ENCODE measurements at regions not wholly inside any gene's neighbourhood (a gene's known extent, or its start where the extent isn't known, plus 50 kb on each side); places are given as distances from the start of the nearest gene placed in this dataset.

GRCh38 chr6:164322533-164322932 is 908.0 kb downstream of the QKI start:
- Histone ChIP-seq H3K23me2 (ENCODE audit: insufficient read length, low read depth, low read length, poor library complexity, severe bottlenecking) (no peaks in the 10 kb centered on the region), H2BK20ac (ENCODE audit: low read depth, low read length, poor library complexity, severe bottlenecking) (no peak overlapping the region), H2AK5ac (ENCODE audit: insufficient read length, low read length) (no peak overlapping the region), H3K79me2 (ENCODE audit: insufficient read depth, low read length) (no peaks in the 10 kb centered on the region), H3K23ac (ENCODE audit: insufficient read length, low read depth, low read length) (no peak overlapping the region), H3K4me2 (ENCODE audit: insufficient read depth, insufficient read length, low read length) (no peak overlapping the region), H3K14ac (ENCODE audit: insufficient read depth, low read length) (no peak overlapping the region), H4K20me1 (ENCODE audit: control insufficient read depth, insufficient read depth, insufficient read length) (no peaks in the 10 kb centered on the region), H3K56ac (ENCODE audit: insufficient read length, low read depth, low read length) (no peak overlapping the region), H3K18ac (ENCODE audit: insufficient read length, low read depth, low read length) (no peak overlapping the region), H4K5ac (ENCODE audit: insufficient read length, low read depth, low read length) (no peak overlapping the region), H4K91ac (ENCODE audit: insufficient read length, low read depth, low read length) (no peak overlapping the region), H2BK5ac (ENCODE audit: insufficient read length, low read length) (no peak overlapping the region), H3K4me1 (ENCODE audit: insufficient read depth, low read length) (no peaks in the 10 kb centered on the region), H3K9ac (ENCODE audit: extremely low read depth, insufficient read length, low read length) (no peak overlapping the region), H3T11ph (ENCODE audit: low read length) (no peak overlapping the region), H3K4ac (ENCODE audit: low read depth, low read length) (no peak overlapping the region), H2BK120ac (ENCODE audit: low read depth, low read length, poor library complexity, severe bottlenecking) (no peak overlapping the region), H3K9me3 (ENCODE audit: control insufficient read depth, low read depth, low read length) (no peaks in the 10 kb centered on the region), H3K79me1 (ENCODE audit: insufficient read depth, low read depth, low read length, poor library complexity, severe bottlenecking) (no peaks in the 10 kb centered on the region), H2BK15ac (ENCODE audit: low read depth, low read length) (no peak overlapping the region), H2AFZ (ENCODE audit: low read length) (no peak overlapping the region), H3K27ac (ENCODE audit: insufficient read length, low read depth, low read length) (no peak overlapping the region), H4K8ac (replicated peaks; ENCODE audit: insufficient read length, low read depth, low read length) (no peak overlapping the region), H2BK12ac (ENCODE audit: insufficient read length, low read depth, low read length) (no peak overlapping the region), H3K27me3 (ENCODE audit: insufficient read depth, low read length) (no peaks in the 10 kb centered on the region)
- H3K36me3 Mint-ChIP-seq (ENCODE audit: insufficient read depth in 1 of 3, low read depth in 3 of 3) = 0 out of 7 replicates have a peak, but pooled peaks cover 0 to 12% (median 0%) of the 10 kb centered on the region in 3 experiments
- peaks cover 0 to 3% of the 10 kb centered on the region in 2 experiments; a peak in 2 of 5 replicates for H3K9me3 Mint-ChIP-seq
- no peak for DNase-seq
- no peak overlapping the region for H3K4me3 Mint-ChIP-seq
- H3K4me1 Mint-ChIP-seq = peaks cover 6% of the 10 kb centered on the region in 2 experiments; a peak in 3 of 4 replicates
- H3K27ac Mint-ChIP-seq = no peak overlapping the region
- no peak for TF ChIP-seq CTCF (conservative IDR thresholded peaks at IDR 0.05)
- no CpG with 5 or more reads among the region's 4 CpGs for WGBS (ENCODE audit: extremely low coverage, insufficient read length, low lambda C conversion rate)
- H3K27me3 Mint-ChIP-seq (ENCODE audit: low read depth) = no peaks in the 10 kb centered on the region

Measured in H9 (cell line).